AG08395 (cell line): ENCODE measurements at regions not wholly inside any gene's neighbourhood (a gene's known extent, or its start where the extent isn't known, plus 50 kb on each side); places are given as distances from the start of the nearest gene placed in this dataset.

Experiments
- DNase-seq: peaks from one replicate; pipeline ENCODE4 v3.0.0; 2012; ENCODE audit warnings: mixed read lengths, low spot score

GRCh38 chr13:21318891-21319532 lies 140.1 kb downstream of the ZDHHC20 start:
- no peak for DNase-seq

- no peak for DNase-seq
These were observed 139.0 kb downstream of the ZDHHC20 start for GRCh38 chr13:21319869-21320641.

DNA sequence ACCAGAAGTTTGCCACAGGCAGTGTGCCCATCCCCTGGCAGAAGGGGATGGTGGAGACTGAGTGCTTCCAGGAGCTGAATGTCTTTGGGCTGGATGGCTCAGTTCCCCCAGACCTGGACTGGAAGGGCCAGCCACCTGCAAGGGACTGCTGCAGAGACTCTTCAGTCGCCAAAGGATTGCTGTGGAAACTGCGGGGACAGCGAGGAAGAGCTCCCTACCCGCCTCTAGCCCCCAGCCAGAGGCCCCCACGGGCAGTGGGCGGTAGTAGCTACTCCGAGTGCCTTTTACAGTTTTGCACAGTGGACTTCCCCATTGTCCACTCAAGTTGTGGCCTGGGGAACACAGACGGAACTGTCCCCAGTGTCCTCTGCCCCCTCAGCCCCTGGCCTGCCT lies 138.5 kb downstream of the ZDHHC20 start:
- no peak for DNase-seq

DNA sequence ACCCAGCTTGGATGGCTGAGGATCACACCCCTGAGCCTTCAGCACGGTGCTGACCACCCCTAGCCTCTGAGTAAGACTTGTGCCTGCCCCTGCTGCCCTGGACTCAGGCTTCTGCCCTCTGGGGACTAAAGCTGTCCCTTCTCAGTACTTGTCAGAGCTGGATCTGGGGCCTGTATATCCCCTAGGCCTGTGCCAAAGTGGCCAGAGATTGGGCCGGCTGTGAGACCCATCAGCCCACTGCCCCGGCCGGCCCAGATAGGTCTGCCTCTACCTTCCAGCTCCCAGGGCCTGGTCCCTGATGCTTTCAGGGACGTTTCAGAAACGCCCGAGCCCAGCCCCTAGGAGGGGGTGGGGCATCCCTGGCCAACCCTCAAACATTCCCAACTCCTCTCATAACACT lies 137.8 kb downstream of the ZDHHC20 start:
- DNase-seq = no peak

DNA sequence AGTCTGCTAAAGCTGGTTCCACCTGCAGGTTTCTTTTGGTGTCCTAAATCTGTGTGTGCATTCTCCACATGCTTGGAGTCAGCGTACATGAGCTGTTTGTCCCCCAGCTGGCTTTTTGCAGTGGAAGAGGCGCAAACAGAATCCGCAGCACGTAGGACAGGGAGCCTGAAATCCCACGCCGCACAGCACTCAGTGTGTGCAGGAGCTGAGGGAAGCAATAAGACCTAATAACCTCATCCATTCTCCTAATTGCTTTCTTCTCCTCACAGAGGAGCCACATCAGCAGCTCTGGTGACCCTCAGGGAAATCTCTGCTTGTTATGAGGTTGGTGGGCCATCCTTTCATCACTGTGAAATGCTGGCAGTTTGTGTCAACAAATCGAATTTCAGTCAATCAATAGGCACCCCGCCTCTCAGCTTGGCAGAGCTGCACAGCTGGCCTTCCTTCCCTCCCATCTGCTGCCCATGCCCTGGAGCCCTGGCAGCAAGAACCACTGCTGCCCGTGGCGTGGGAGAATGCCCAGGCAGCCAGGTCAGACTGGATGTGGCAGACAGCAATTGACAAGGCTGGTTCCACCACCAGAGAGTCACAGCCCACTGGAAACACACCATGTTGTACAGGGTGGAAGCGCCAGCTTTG lies 136.7 kb downstream of the ZDHHC20 start:
- DNase-seq = no peak
